IMR-90 (cell line): ENCODE measurements at regions not wholly inside any gene's neighbourhood (a gene's known extent, or its start where the extent isn't known, plus 50 kb on each side); places are given as distances from the start of the nearest gene placed in this dataset.

Experiments used
- ATAC-seq: fragments of 200-7000 bp; cut with Tn5 transposase; 2 replicates; pipeline ENCODE4 v1.9.1; 2020; ENCODE audit warnings: low read depth, mild to moderate bottlenecking, moderate library complexity
- BruUV-seq: library from RNA; stranded (reverse); fragments of 400-500 nt; replicated peaks from 2 replicates; lab custom pipeline; 2021; lab: Mats Ljungman, UMichigan
- CTCF ChIA-PET: fragments of 300-600 bp; formaldehyde crosslinking; extraction: SDS; loops from one replicate; lab custom pipeline; 2021; ENCODE audit warnings: antibody characterized with exemption; lab: Yijun Ruan, JAX
- POLR2A ChIA-PET: fragments of 300-600 bp; sonication (Branson Sonifier 250); formaldehyde crosslinking; loops from one replicate; lab custom pipeline; 2022; ENCODE audit warnings: antibody characterized with exemption; ENCODE audit not compliant: unreplicated experiment; lab: Charles Lee
- DNase-seq: peaks from one replicate; pipeline ENCODE4 v3.0.0; 2013
- H2AFZ ChIP-seq: replicated peaks from 2 replicates; pipeline ENCODE3; 2013; ENCODE audit warnings: low read length, mild to moderate bottlenecking; ENCODE audit not compliant: poor library complexity
- H2AK5ac ChIP-seq: 2 replicates; pipeline ENCODE4 v1.6.1; 2013; ENCODE audit warnings: low read depth, low read length, inconsistent platforms
- H2AK9ac ChIP-seq: replicated peaks from 2 replicates; pipeline ENCODE3; 2013; ENCODE audit warnings: mild to moderate bottlenecking, low read depth, low read length, moderate library complexity; ENCODE audit not compliant: poor library complexity
- H2BK120ac ChIP-seq: 2 replicates; pipeline ENCODE4 v1.6.1; 2013; ENCODE audit warnings: low read depth, low read length, inconsistent platforms
- H2BK15ac ChIP-seq: 3 replicates; pipeline ENCODE4 v1.6.1; 2013; ENCODE audit warnings: low read depth, low read length, inconsistent platforms
- H2BK20ac ChIP-seq: 2 replicates; pipeline ENCODE4 v1.6.1; 2013; ENCODE audit warnings: low read depth, mild to moderate bottlenecking, inconsistent platforms, low read length, moderate library complexity
- H2BK5ac ChIP-seq: 2 replicates; pipeline ENCODE4 v1.6.1; 2013; ENCODE audit warnings: mild to moderate bottlenecking, low read depth, low read length, inconsistent platforms; ENCODE audit not compliant: poor library complexity, severe bottlenecking
- H3K14ac ChIP-seq: replicated peaks from 2 replicates; pipeline ENCODE4 v1.6.1; 2013; ENCODE audit warnings: low read depth, low read length, inconsistent platforms
- H3K18ac ChIP-seq: 2 replicates; pipeline ENCODE4 v1.6.1; 2013; ENCODE audit warnings: low read depth, low read length, control low read depth
- H3K23ac ChIP-seq: 2 replicates; pipeline ENCODE4 v1.6.1; 2013; ENCODE audit warnings: low read depth, low read length, inconsistent platforms
- H3K27ac ChIP-seq: 2 replicates; pipeline ENCODE4 v1.5.1; 2013; ENCODE audit warnings: mild to moderate bottlenecking, control low read depth, low read length; ENCODE audit not compliant: insufficient read depth
- H3K27me3 ChIP-seq: 2 replicates; pipeline ENCODE4 v1.6.1; 2013; ENCODE audit warnings: low read length; ENCODE audit not compliant: control insufficient read depth, insufficient read depth
- H3K36me3 ChIP-seq: 2 replicates; pipeline ENCODE4 v1.6.1; 2013; ENCODE audit warnings: low read length, mixed read lengths; ENCODE audit not compliant: control insufficient read depth, insufficient read depth
- H3K4ac ChIP-seq: 2 replicates; pipeline ENCODE4 v1.6.1; 2013; ENCODE audit warnings: low read depth, low read length, inconsistent platforms
- H3K4me1 ChIP-seq: 2 replicates; pipeline ENCODE4 v1.6.1; 2013; ENCODE audit warnings: low read length, mixed read lengths; ENCODE audit not compliant: control insufficient read depth, insufficient read depth
- H3K4me2 ChIP-seq: 2 replicates; pipeline ENCODE4 v1.6.1; 2013; ENCODE audit warnings: low read depth, mild to moderate bottlenecking, control low read depth, low read length, moderate library complexity
- H3K4me3 ChIP-seq: 2 replicates; pipeline ENCODE4 v1.5.1; 2013; ENCODE audit warnings: low read depth, mild to moderate bottlenecking, control low read depth, low read length, moderate library complexity; ENCODE audit not compliant: insufficient read depth
- H3K56ac ChIP-seq: 2 replicates; pipeline ENCODE4 v1.6.1; 2013; ENCODE audit warnings: low read length, inconsistent platforms; ENCODE audit not compliant: insufficient read depth; ENCODE audit errors: extremely low read depth
- H3K79me1 ChIP-seq, 2 experiments: 2 replicates each; pipeline ENCODE4 v1.6.1; 2013; ENCODE audit warnings: low read length in 2 of 2, inconsistent platforms in 1 of 2, low read depth in 1 of 2
- H3K9ac ChIP-seq: 2 replicates; pipeline ENCODE4 v1.6.1; 2013; ENCODE audit warnings: low read depth, low read length, control low read depth
- H3K9me1 ChIP-seq: 2 replicates; pipeline ENCODE4 v1.6.1; 2013; ENCODE audit warnings: low read length, inconsistent platforms; ENCODE audit not compliant: insufficient read depth
- H3K9me3 ChIP-seq: 2 replicates; pipeline ENCODE4 v1.6.1; 2013; ENCODE audit warnings: low read length; ENCODE audit not compliant: control insufficient read depth, insufficient read depth
- H4K20me1 ChIP-seq: 2 replicates; pipeline ENCODE4 v1.6.1; 2013; ENCODE audit warnings: low read length, inconsistent platforms; ENCODE audit not compliant: insufficient read depth
- H4K5ac ChIP-seq: 2 replicates; pipeline ENCODE4 v1.6.1; 2013; ENCODE audit warnings: mild to moderate bottlenecking, low read depth, low read length, control low read depth
- H4K8ac ChIP-seq, 2 experiments: 2 replicates each; pipeline ENCODE4 v1.6.1; 2013; ENCODE audit warnings: low read depth in 2 of 2, low read length in 2 of 2, control low read depth in 1 of 2, inconsistent platforms in 1 of 2
- H4K91ac ChIP-seq: 2 replicates; pipeline ENCODE4 v1.6.1; 2013; ENCODE audit warnings: low read depth, low read length, inconsistent platforms; ENCODE audit not compliant: insufficient read depth
- BHLHE40 ChIP-seq: fragments of 150-350 bp; IDR thresholded peaks from 2 replicates; pipeline ENCODE4 v1.6.1; 2016; ENCODE audit warnings: mild to moderate bottlenecking, low read depth, low read length
- CEBPB ChIP-seq: IDR thresholded peaks from 2 replicates; pipeline ENCODE4 v1.6.1; 2012; ENCODE audit warnings: low read depth, low read length, improper control_type of control experiment
- CHD1 ChIP-seq: IDR thresholded peaks from 2 replicates; pipeline ENCODE4 v1.6.1; 2012; ENCODE audit warnings: low read depth, low read length, improper control_type of control experiment
- FOS ChIP-seq: fragments of 150-350 bp; IDR thresholded peaks from 2 replicates; pipeline ENCODE4 v1.6.1; 2016; ENCODE audit warnings: low read depth, low read length
- MAFK ChIP-seq: IDR thresholded peaks from 2 replicates; pipeline ENCODE4 v1.6.1; 2012; ENCODE audit warnings: low read depth, low read length, improper control_type of control experiment
- MAZ ChIP-seq: IDR thresholded peaks from 2 replicates; pipeline ENCODE4 v1.6.1; 2012; ENCODE audit warnings: low read depth, mild to moderate bottlenecking, low read length, improper control_type of control experiment, moderate library complexity, borderline replicate concordance
- MXI1 ChIP-seq: IDR thresholded peaks from 2 replicates; pipeline ENCODE4 v1.6.1; 2012; ENCODE audit warnings: low read depth, mild to moderate bottlenecking, low read length, moderate library complexity, borderline replicate concordance
- NFE2L2 ChIP-seq: fragments of 150-350 bp; IDR thresholded peaks from 2 replicates; pipeline ENCODE4 v1.6.1; 2016; ENCODE audit warnings: low read depth, mild to moderate bottlenecking, low read length
- POLR2A ChIP-seq: IDR thresholded peaks from 2 replicates; pipeline ENCODE4 v1.6.1; 2012; ENCODE audit warnings: mild to moderate bottlenecking, low read depth, low read length
- RAD21 ChIP-seq: IDR thresholded peaks from 2 replicates; pipeline ENCODE4 v1.6.1; 2012; ENCODE audit warnings: low read length, improper control_type of control experiment
- RCOR1 ChIP-seq: IDR thresholded peaks from 2 replicates; pipeline ENCODE4 v1.6.1; 2012; ENCODE audit warnings: mild to moderate bottlenecking, low read length, improper control_type of control experiment; ENCODE audit not compliant: insufficient replicate concordance
- RFX5 ChIP-seq: IDR thresholded peaks from 2 replicates; pipeline ENCODE4 v1.8.0; 2012; ENCODE audit warnings: low read depth, mild to moderate bottlenecking, low read length, moderate library complexity
- SMC3 ChIP-seq: fragments of 150-350 bp; IDR thresholded peaks from 2 replicates; pipeline ENCODE4 v1.6.1; 2016; ENCODE audit warnings: low read depth, mild to moderate bottlenecking, antibody characterized with exemption, low read length, moderate library complexity
- WGBS, 2 experiments: methylation state at CpG; one replicate each; pipeline versions ENCODE4 v1.1.5 to v1.1.7; 2013; ENCODE audit warnings: missing lambda C conversion rate in 2 of 2; ENCODE audit not compliant: insufficient read length in 1 of 2; ENCODE audit errors: extremely low coverage in 2 of 2; 5-methylcytosine and 5-hydroxymethylcytosine counted together
- dilution Hi-C: fragments of 300-500 bp; cut with HindIII; formaldehyde crosslinking; loops from one replicate; pipeline ENCODE4 v1.14.3; 2018; ENCODE audit warnings: low sequenced_read_pairs; ENCODE audit not compliant: unreplicated experiment
- in situ Hi-C: fragments of 300-500 bp; cut with MboI; formaldehyde crosslinking; loops from 3 replicates; pipeline ENCODE4 v1.14.3; 2019; ENCODE audit warnings: low sequenced_read_pairs, inconsistent platforms, mixed read lengths
- intact Hi-C: fragments of 100-400 bp; cut with micrococcal nuclease; formaldehyde crosslinking; loops from 2 replicates; pipeline ENCODE4 v1.10.0; 2022
- TF ChIP-seq, protein P1 (sequence below): fragments of 150-350 bp; IDR thresholded peaks from 2 replicates; pipeline ENCODE4 v1.6.1; 2017; ENCODE audit warnings: mild to moderate bottlenecking, antibody characterized with exemption, low read length, low read depth
- TF ChIP-seq, protein P2 (sequence below): conservative IDR thresholded peaks from 2 replicates; pipeline ENCODE4 v1.5.1; 2012; ENCODE audit warnings: mild to moderate bottlenecking, low read depth, low read length, improper control_type of control experiment
- TF ChIP-seq, protein P3 (sequence below): fragments of 150-350 bp; IDR thresholded peaks from 2 replicates; pipeline ENCODE4 v1.6.1; 2016; ENCODE audit warnings: low read depth, mild to moderate bottlenecking, low read length, moderate library complexity, borderline replicate concordance

DNA sequence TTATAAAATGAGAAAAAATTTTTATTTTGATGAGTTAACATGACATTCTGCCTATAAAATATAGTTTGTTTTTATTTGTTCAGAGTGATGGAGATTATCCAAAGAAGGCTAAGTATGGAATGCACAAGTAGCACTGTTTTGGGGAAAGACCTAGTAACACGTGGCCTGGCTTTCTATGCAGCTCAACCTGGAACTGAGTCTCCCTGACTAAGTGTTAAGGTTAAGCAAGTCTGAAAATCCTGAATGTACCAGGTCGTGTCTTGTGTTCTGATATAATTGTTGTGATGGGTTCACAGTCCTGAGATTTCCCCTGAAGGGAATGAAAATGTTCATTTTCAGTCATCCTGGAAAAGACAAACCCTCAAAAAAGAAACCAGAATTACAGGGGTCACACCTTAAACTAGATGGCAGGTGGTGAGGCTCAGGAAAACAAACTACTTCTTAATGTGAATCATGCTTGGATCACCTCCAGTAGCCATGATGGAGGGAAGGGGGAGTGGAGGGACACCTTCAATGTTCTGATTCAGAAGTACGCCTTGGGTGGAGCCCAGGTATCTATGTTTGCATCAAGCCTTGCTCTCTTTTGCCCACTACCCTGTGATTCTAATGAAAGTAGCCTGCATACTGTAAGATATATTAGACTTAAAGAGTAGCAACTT lies 236.8 kb downstream of the ALX1 start:
- no peaks in the 10 kb centered on the region for H3K9me3 ChIP-seq
- intact Hi-C loops (no loop called here), in situ Hi-C loops (no loop called here), dilution Hi-C loops (no loop called here)
- no peaks in the 10 kb centered on the region for H4K20me1 ChIP-seq
- H3K14ac ChIP-seq = no peak overlapping the region
- H3K27me3 ChIP-seq = no peaks in the 10 kb centered on the region
- H3K4ac ChIP-seq = no peak overlapping the region
- ATAC-seq = no peak
- no peak overlapping the region for H3K4me2 ChIP-seq
- no peaks in the 10 kb centered on the region for H3K79me1 ChIP-seq
- H3K36me3 ChIP-seq = no peaks in the 10 kb centered on the region
- H3K9me1 ChIP-seq = no peaks in the 10 kb centered on the region
- H3K56ac ChIP-seq = no peak overlapping the region
- no peak overlapping the region for H3K18ac ChIP-seq
- no peak for DNase-seq
- TF ChIP-seq, protein P1, sequence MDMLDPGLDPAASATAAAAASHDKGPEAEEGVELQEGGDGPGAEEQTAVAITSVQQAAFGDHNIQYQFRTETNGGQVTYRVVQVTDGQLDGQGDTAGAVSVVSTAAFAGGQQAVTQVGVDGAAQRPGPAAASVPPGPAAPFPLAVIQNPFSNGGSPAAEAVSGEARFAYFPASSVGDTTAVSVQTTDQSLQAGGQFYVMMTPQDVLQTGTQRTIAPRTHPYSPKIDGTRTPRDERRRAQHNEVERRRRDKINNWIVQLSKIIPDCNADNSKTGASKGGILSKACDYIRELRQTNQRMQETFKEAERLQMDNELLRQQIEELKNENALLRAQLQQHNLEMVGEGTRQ = no peak
- TF ChIP-seq FOS (no peak), MAZ (no peak), NFE2L2 (no peak), POLR2A (no peak), MAFK (no peak), RFX5 (no peak), SMC3 (no peak), BHLHE40 (no peak), RAD21 (no peak), RCOR1 (no peak), CEBPB (no peak), MXI1 (no peak), CHD1 (no peak)
- TF ChIP-seq, protein P2, sequence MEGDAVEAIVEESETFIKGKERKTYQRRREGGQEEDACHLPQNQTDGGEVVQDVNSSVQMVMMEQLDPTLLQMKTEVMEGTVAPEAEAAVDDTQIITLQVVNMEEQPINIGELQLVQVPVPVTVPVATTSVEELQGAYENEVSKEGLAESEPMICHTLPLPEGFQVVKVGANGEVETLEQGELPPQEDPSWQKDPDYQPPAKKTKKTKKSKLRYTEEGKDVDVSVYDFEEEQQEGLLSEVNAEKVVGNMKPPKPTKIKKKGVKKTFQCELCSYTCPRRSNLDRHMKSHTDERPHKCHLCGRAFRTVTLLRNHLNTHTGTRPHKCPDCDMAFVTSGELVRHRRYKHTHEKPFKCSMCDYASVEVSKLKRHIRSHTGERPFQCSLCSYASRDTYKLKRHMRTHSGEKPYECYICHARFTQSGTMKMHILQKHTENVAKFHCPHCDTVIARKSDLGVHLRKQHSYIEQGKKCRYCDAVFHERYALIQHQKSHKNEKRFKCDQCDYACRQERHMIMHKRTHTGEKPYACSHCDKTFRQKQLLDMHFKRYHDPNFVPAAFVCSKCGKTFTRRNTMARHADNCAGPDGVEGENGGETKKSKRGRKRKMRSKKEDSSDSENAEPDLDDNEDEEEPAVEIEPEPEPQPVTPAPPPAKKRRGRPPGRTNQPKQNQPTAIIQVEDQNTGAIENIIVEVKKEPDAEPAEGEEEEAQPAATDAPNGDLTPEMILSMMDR = no peak
- TF ChIP-seq, protein P3, sequence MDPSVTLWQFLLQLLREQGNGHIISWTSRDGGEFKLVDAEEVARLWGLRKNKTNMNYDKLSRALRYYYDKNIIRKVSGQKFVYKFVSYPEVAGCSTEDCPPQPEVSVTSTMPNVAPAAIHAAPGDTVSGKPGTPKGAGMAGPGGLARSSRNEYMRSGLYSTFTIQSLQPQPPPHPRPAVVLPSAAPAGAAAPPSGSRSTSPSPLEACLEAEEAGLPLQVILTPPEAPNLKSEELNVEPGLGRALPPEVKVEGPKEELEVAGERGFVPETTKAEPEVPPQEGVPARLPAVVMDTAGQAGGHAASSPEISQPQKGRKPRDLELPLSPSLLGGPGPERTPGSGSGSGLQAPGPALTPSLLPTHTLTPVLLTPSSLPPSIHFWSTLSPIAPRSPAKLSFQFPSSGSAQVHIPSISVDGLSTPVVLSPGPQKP = no peak
- WGBS, 2 experiments = no CpG with 5 or more reads among the region's 3 CpGs
- H2BK5ac ChIP-seq = no peak overlapping the region
- BruUV-seq = no TSS peak
- no peak overlapping the region for H2BK20ac ChIP-seq
- H2BK15ac ChIP-seq = no peak overlapping the region
- no peak overlapping the region for H4K8ac ChIP-seq
- H2BK120ac ChIP-seq = no peak overlapping the region
- no peak overlapping the region for H3K27ac ChIP-seq
- H3K4me1 ChIP-seq = no peaks in the 10 kb centered on the region
- CTCF ChIA-PET = interaction anchor here (0.6 kb wide), 1 partner anchor 145 kb away, joined by 3 read pairs; no protein-coding TSS in a partner anchor
- H2AK5ac ChIP-seq = no peak overlapping the region
- no peak overlapping the region for H3K23ac ChIP-seq
- H2AK9ac ChIP-seq = no peak overlapping the region
- no peak overlapping the region for H3K4me3 ChIP-seq
- no peak overlapping the region for H2AFZ ChIP-seq
- POLR2A ChIA-PET = no interaction called here
- no peak overlapping the region for H4K5ac ChIP-seq
- no peak overlapping the region for H4K91ac ChIP-seq
- H3K9ac ChIP-seq = no peak overlapping the region
